MCF 10A (cell line): ENCODE measurements at regions not wholly inside any gene's neighbourhood (a gene's known extent, or its start where the extent isn't known, plus 50 kb on each side); places are given as distances from the start of the nearest gene placed in this dataset.

ENCODE experiments used
- BruUV-seq: library from RNA; stranded (reverse); fragments of 400-500 nt; replicated peaks from 2 replicates; lab custom pipeline; 2021; lab: Mats Ljungman, UMichigan
- CTCF ChIA-PET: fragments of 300-600 bp; sonication (Branson Sonifier 250); formaldehyde crosslinking; extraction: SDS; loops from one replicate; lab custom pipeline; 2021; ENCODE audit warnings: antibody characterized with exemption, inconsistent platforms; lab: Yijun Ruan, JAX
- POLR2A ChIA-PET: fragments of 300-600, 350-650 bp; sonication (Branson Sonifier 250); formaldehyde crosslinking; extraction: SDS; loops from one replicate; lab custom pipeline; 2020; ENCODE audit warnings: antibody characterized with exemption, inconsistent platforms; lab: Yijun Ruan, JAX
- DNase-seq: peaks from one replicate; pipeline ENCODE4 v3.0.0-alpha.2; 2018; ENCODE audit not compliant: unreplicated experiment
- H3K27ac Mint-ChIP-seq: one replicate; pipeline ENCODE4 v1.8.0; 2022; ENCODE audit warnings: mild to moderate bottlenecking, low read depth, mixed read lengths; ENCODE audit not compliant: unreplicated experiment
- H3K27me3 Mint-ChIP-seq: one replicate; pipeline ENCODE4 v1.8.0; 2022; ENCODE audit warnings: mixed read lengths; ENCODE audit not compliant: insufficient read depth, unreplicated experiment
- H3K36me3 Mint-ChIP-seq: one replicate; pipeline ENCODE4 v1.8.0; 2022; ENCODE audit warnings: mild to moderate bottlenecking, moderate library complexity, mixed read lengths; ENCODE audit not compliant: insufficient read depth, unreplicated experiment
- H3K4me1 Mint-ChIP-seq: one replicate; pipeline ENCODE4 v1.8.0; 2022; ENCODE audit warnings: mixed read lengths; ENCODE audit not compliant: insufficient read depth, unreplicated experiment
- H3K4me3 Mint-ChIP-seq: one replicate; pipeline ENCODE4 v1.8.0; 2022; ENCODE audit warnings: mild to moderate bottlenecking, moderate library complexity, mixed read lengths; ENCODE audit not compliant: unreplicated experiment
- H3K9me3 Mint-ChIP-seq: one replicate; pipeline ENCODE4 v1.8.0; 2022; ENCODE audit warnings: mixed read lengths; ENCODE audit not compliant: unreplicated experiment
- intact Hi-C: fragments of 100-400 bp; cut with micrococcal nuclease; formaldehyde crosslinking; loops from 2 replicates; pipeline ENCODE4 v1.14.1; 2022
- TF ChIP-seq, protein P1 (sequence below): fragments of 200-600 bp; IDR thresholded peaks from one replicate; pipeline ENCODE4 v1.8.0; 2022; ENCODE audit warnings: antibody characterized with exemption, mild to moderate bottlenecking; ENCODE audit not compliant: unreplicated experiment

DNA sequence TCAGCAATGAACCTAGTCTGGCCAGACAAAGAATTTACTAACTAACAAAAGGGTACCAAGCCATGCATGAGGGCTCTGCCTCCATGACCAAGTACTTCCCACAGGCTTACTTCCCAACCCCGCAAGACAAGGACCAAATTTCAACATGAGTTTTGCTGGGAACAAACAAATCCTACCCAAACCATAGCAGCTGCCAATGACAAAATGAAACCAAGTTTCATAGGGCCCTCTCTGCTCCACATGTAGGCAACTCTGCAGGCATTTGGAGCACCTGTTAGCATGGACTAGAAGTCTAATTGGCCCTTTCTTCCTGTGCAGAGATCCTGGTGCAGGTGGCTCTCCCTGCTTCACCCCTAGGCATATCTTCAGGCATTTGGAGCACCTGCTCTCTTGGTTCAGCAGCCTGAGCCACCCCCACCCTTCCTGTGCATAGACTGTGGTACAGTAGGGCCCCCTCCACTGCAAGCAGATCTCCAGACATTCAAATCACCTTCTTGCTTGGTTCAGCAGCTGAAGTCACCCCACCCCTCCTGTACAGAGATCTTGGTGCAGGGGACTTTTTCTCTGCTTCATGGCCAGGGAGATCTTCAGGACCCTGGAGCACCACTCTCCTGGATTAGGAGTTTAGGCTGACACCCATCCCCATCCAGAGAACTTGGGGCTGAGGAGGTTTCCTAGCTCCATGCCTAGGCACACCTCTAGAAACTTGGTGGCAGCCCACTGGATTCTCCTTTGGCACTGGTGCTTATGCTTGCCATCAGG, 308.7 kb downstream of the RPAP3 start:
- Mint-ChIP-seq H3K4me1 (no peaks in the 10 kb centered on the region), H3K36me3 (no peaks in the 10 kb centered on the region), H3K27me3 (no peaks in the 10 kb centered on the region), H3K9me3 (no peaks in the 10 kb centered on the region), H3K4me3 (no peak overlapping the region), H3K27ac (no peak overlapping the region)
- no peak for DNase-seq
- TF ChIP-seq, protein P1, sequence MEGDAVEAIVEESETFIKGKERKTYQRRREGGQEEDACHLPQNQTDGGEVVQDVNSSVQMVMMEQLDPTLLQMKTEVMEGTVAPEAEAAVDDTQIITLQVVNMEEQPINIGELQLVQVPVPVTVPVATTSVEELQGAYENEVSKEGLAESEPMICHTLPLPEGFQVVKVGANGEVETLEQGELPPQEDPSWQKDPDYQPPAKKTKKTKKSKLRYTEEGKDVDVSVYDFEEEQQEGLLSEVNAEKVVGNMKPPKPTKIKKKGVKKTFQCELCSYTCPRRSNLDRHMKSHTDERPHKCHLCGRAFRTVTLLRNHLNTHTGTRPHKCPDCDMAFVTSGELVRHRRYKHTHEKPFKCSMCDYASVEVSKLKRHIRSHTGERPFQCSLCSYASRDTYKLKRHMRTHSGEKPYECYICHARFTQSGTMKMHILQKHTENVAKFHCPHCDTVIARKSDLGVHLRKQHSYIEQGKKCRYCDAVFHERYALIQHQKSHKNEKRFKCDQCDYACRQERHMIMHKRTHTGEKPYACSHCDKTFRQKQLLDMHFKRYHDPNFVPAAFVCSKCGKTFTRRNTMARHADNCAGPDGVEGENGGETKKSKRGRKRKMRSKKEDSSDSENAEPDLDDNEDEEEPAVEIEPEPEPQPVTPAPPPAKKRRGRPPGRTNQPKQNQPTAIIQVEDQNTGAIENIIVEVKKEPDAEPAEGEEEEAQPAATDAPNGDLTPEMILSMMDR = no peak
- CTCF ChIA-PET = interaction anchor here (0.6 to 3.6 kb wide), 33 partner anchors 13 to 454 kb away, joined by 3 to 69 read pairs (median 5); partner anchors contain the start of genes AMIGO2 and PCED1B
- no TSS peak for BruUV-seq
- intact Hi-C loops = loop anchor here (1.0 kb wide), 4 partner anchors 89 to 365 kb away; partner anchors contain the start of genes AMIGO2 and PCED1B
- POLR2A ChIA-PET = interaction anchor here (0.8 to 2.1 kb wide), 5 partner anchors 120 to 364 kb away, joined by 3 to 19 read pairs (median 5); partner anchors contain the start of genes AMIGO2 and PCED1B

DNA sequence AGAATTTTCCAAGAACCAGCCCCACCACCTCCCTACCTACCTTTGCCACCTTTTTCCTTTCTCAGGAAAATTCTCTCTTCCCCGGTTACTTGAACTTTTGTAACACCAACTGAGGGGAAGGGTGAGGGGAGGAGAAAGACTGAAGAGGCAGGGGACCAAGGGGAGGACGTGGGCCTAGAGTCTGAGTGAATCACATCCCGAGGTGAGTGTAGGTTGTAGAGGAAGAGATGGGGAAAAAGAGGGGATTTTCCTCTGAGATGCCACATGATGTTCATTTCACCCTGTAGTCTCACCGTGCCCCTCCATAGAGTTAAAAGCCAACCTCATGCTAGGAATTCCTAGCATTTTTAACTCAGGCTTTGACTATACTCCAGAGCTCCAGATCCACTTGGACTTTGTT, 311.8 kb downstream of the RPAP3 start:
- H3K27ac Mint-ChIP-seq = no peak overlapping the region
- TF ChIP-seq, protein P1 = no peak
- no peaks in the 10 kb centered on the region for H3K27me3 Mint-ChIP-seq
- no peak overlapping the region for H3K4me3 Mint-ChIP-seq
- ChIA-PET CTCF (interaction anchor here (0.6 to 1.5 kb wide), 2 partner anchors 322 to 362 kb away, joined by 3 to 6 read pairs; no protein-coding TSS in a partner anchor), POLR2A (interaction anchor here (0.8 kb wide), 1 partner anchor 316 kb away, joined by 3 read pairs; no protein-coding TSS in a partner anchor)
- H3K36me3 Mint-ChIP-seq = no peaks in the 10 kb centered on the region
- DNase-seq = no peak
- H3K9me3 Mint-ChIP-seq = no peaks in the 10 kb centered on the region
- BruUV-seq = no TSS peak
- no peaks in the 10 kb centered on the region for H3K4me1 Mint-ChIP-seq
- intact Hi-C loops = no loop called here

DNA sequence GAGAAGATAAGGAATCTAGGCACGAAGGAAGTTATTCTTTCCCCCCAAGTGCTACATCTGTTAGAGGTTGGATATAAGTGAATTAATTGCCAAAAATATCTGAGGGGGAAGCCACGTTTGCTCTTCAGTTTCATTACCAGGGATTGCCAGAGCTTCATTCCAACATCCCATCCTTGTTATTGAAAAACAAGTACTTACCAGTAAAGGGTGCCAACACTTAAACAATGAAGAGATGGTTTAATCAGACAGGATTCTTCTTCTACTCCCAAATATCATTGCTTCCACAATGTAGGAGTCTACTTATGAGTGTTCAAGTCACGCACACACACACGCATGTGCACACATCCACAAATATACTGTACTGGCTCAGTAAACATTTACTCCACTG, 312.4 kb downstream of the RPAP3 start:
- intact Hi-C loops = no loop called here
- POLR2A ChIA-PET = interaction anchor here (0.7 kb wide), 1 partner anchor 311 kb away, joined by 3 read pairs; no protein-coding TSS in a partner anchor
- Mint-ChIP-seq H3K27me3 (no peaks in the 10 kb centered on the region), H3K4me3 (no peak overlapping the region), H3K9me3 (no peaks in the 10 kb centered on the region), H3K4me1 (no peaks in the 10 kb centered on the region), H3K27ac (peak overlapping the region; percentile 17), H3K36me3 (no peaks in the 10 kb centered on the region)
- TF ChIP-seq, protein P1 = no peak
- CTCF ChIA-PET = interaction anchor here (1.5 kb wide), 1 partner anchor 361 kb away, joined by 6 read pairs; no protein-coding TSS in a partner anchor
- BruUV-seq = no TSS peak
- DNase-seq = no peak

DNA sequence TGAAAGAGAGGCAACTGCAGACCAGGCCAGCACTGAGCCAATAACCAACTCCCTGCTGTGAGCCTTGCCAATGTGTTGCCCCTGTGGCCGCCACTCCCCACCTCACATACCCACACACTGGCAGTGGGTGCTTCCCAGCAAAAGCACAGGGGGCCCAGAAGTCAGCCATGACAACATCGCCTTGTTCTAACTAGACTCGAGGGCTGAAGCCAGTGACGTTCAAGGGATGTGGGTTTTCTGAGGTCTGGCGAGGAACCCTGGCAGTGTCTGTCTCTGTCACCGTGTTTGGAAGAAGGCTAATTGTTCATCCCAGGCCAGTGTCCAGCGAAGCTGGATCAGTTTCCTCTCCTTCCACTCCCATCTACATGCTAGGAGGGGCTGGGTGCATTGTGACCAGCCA, 311.8 kb upstream of the AMIGO2 start:
- Mint-ChIP-seq H3K36me3 (no peaks in the 10 kb centered on the region), H3K9me3 (no peaks in the 10 kb centered on the region), H3K27ac (no peak overlapping the region), H3K4me3 (no peak overlapping the region), H3K4me1 (no peaks in the 10 kb centered on the region), H3K27me3 (no peaks in the 10 kb centered on the region)
- TF ChIP-seq, protein P1 = no peak
- intact Hi-C loops = no loop called here
- ChIA-PET POLR2A (no interaction called here), CTCF (interaction anchor here (0.6 to 1.0 kb wide), 2 partner anchors 297 to 360 kb away, joined by 3 read pairs; no protein-coding TSS in a partner anchor)
- DNase-seq = no peak
- BruUV-seq = no TSS peak
